Choroid plexus epithelial cell (primary cell): ENCODE measurements at regions not wholly inside any gene's neighbourhood (a gene's known extent, or its start where the extent isn't known, plus 50 kb on each side); places are given as distances from the start of the nearest gene placed in this dataset.

Experiments
- DNase-seq: peaks from one replicate; pipeline ENCODE4 v3.0.0-alpha.2; 2010; ENCODE audit warnings: low read depth
- H3K4me3 ChIP-seq: 2 replicates; pipeline ENCODE4 v1.5.1; 2011; ENCODE audit warnings: low read depth, mild to moderate bottlenecking, control low read depth, low read length, moderate library complexity
- TF ChIP-seq, protein P1 (sequence below): conservative IDR thresholded peaks from 2 replicates; pipeline ENCODE4 v1.5.1; 2011; ENCODE audit warnings: low read depth, mild to moderate bottlenecking, control low read depth, inconsistent platforms, low read length, moderate library complexity

- no peak overlapping the region for H3K4me3 ChIP-seq
- no peak for DNase-seq
- TF ChIP-seq, protein P1, sequence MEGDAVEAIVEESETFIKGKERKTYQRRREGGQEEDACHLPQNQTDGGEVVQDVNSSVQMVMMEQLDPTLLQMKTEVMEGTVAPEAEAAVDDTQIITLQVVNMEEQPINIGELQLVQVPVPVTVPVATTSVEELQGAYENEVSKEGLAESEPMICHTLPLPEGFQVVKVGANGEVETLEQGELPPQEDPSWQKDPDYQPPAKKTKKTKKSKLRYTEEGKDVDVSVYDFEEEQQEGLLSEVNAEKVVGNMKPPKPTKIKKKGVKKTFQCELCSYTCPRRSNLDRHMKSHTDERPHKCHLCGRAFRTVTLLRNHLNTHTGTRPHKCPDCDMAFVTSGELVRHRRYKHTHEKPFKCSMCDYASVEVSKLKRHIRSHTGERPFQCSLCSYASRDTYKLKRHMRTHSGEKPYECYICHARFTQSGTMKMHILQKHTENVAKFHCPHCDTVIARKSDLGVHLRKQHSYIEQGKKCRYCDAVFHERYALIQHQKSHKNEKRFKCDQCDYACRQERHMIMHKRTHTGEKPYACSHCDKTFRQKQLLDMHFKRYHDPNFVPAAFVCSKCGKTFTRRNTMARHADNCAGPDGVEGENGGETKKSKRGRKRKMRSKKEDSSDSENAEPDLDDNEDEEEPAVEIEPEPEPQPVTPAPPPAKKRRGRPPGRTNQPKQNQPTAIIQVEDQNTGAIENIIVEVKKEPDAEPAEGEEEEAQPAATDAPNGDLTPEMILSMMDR: no peak
Observed at GRCh38 chr3:154588831-154589230, 158.8 kb upstream of the GPR149 start.

DNA sequence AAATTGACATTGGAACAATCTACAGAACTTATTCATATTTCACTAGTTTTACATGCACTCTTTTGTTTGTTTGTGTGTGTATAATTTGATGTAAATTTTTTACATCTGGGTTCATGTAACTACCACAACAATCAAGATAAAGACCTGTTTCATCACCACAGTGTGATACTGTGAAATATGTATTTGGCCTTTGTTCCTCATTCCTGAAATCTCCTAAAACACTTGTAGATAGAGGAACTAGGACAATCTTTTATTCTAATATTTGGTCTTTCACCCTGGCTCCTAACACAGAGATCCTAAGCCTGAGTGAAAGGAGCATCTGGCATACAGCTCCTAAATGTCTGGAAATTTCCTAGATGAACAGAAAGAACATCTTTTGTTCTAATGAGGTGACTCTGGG lies 155.0 kb upstream of the GPR149 start:
- no peak overlapping the region for H3K4me3 ChIP-seq
- TF ChIP-seq, protein P1: no peak
- no peak for DNase-seq

GRCh38 chr3:154584041-154584440 lies 154.1 kb upstream of the GPR149 start:
- no peak overlapping the region for H3K4me3 ChIP-seq
- no peak for DNase-seq
- TF ChIP-seq, protein P1: no peak

DNA sequence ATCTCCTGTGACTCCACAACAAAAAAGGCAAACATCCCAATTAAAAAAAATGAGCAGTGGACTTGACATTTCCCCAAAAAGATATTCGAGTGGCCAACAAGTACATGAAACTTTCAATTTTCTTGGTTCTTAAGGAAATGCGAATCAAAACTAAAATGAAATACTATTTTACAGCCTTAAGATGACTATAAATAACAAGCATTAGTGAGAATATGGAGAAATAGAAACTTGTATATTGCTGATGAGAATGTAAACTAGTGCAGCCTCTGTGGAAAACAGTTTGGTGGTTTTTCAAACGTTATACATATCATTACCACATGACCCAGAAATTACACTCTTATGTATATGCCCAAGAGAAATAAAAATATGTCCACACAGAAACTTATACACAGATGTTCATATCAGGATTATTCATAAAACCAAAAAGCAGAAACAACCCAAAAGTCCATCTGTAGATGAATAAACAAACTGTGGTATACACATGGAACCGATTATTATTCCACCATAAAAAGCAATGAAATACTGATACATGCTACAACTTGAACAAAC lies 153.2 kb upstream of the GPR149 start:
- TF ChIP-seq, protein P1: no peak
- H3K4me3 ChIP-seq: no peak overlapping the region
- no peak for DNase-seq

DNA sequence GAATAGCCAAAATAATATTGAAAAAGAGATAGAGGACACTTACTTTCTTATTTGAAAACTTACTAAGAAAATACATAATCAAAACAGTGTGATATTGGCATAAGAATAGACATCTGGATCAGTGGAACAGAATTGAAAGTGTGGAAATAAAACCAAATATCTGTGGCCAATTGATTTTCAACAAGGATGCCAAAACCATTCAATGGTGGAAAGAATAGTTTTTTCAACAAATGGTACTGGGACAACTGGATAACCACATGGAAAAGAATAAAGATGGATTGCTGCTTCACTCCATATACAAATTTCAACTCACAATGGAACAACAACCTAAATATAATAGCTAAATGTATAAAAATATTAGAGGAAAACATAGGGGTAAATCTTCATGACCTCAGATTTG lies 152.5 kb upstream of the GPR149 start:
- H3K4me3 ChIP-seq: no peak overlapping the region
- TF ChIP-seq, protein P1: no peak
- no peak for DNase-seq

GRCh38 chr3:154571553-154572226 lies 141.7 kb upstream of the GPR149 start:
- TF ChIP-seq, protein P1: no peak
- H3K4me3 ChIP-seq: no peak overlapping the region
- DNase-seq: no peak

DNA sequence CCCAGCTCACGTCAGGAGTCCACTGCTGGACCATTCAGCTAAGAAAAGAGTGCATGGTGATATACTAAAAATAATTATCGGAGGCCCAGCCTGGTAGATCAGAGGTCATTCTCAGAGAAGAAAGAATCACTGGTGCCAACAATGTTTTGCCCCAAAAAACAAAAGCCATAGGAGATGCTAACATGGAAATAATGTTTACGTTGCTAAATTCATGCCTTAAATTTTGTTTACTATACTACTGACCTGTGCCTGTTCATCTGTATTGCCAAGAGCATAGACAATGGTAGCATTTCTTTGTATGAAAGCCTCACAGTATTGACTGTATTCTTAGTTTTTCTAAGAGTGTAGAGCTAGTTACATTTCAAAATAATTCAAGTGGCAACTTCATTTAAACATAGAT lies 138.1 kb upstream of the GPR149 start:
- no peak for DNase-seq
- TF ChIP-seq, protein P1: no peak
- H3K4me3 ChIP-seq: no peak overlapping the region
